T47D (cell line): ENCODE measurements at regions not wholly inside any gene's neighbourhood (a gene's known extent, or its start where the extent isn't known, plus 50 kb on each side); places are given as distances from the start of the nearest gene placed in this dataset.

Experiments
- DNase-seq, 2 experiments: peaks; one replicate each; pipeline versions ENCODE4 v3.0.0 to v3.0.0-alpha.2; 2011 to 2012; ENCODE audit warnings: low read depth in 1 of 2, low spot score in 1 of 2
- JUND ChIP-seq: IDR thresholded peaks from 2 replicates; pipeline ENCODE4 v1.6.1; 2012; ENCODE audit warnings: low read depth
- in situ Hi-C: cut with HindIII; loops from 2 replicates; pipeline ENCODE4 v1.10.0; 2016; ENCODE audit warnings: low sequenced_read_pairs, low pct_unique_long_range_greater_than_20kb

DNA sequence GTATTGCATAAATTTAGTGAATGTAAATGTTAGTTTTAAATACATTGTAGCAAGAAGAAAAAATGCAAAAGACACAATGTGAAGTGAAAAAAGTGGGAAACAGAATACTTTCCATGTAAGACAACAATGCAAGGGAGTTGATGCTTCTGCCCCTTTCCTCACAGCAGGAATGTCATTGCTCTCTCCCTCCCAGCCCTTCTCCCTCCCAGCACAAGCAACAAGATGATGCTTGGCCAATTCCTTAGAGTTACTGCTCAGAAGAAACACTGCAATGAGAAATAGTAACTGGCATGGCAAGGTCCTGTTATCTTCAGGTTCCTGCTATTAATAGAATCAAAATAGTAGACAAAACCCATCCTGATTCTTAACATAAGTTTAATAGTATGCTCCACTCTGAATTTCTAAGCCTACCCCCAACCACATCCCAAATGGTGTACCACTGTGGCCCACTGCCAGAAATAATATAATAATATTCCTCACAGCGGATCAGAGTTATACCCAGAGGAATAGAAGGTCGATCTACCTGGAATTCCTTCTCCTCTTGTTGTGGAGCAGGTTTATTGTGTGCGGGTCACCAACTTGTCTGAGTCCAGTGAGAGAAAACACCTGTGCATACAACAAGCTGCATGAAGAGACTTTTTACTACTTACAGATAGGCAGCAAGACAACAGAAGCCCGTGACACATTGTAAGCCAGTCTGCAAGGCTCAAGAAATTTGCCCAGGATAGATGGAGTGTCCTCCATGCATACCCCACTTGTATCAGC, 69.8 kb upstream of the SLC7A11 start:
- no peak for TF ChIP-seq JUND
- in situ Hi-C loops, result no loop called here
- no peak for DNase-seq

DNA sequence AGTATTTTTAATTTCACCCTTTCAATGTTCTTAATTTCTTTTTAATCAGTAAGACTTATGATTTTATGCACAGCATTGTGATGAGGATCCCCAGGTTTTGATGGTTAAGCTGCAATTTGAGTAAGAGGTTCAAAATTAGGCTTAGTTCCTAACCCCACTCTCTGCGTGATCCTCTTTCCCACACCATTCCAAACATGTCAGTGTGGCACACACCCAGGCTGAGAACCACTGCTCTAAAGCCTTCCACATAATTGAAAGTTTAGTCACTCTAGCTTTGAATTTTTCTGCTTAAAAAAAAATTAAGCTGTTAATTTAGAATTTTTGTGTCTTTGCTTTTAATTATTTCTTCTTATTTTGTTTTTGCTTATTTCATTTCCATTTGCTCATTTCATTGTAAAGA, 68.8 kb upstream of the SLC7A11 start:
- no peak for DNase-seq
- in situ Hi-C loops, result no loop called here

DNA sequence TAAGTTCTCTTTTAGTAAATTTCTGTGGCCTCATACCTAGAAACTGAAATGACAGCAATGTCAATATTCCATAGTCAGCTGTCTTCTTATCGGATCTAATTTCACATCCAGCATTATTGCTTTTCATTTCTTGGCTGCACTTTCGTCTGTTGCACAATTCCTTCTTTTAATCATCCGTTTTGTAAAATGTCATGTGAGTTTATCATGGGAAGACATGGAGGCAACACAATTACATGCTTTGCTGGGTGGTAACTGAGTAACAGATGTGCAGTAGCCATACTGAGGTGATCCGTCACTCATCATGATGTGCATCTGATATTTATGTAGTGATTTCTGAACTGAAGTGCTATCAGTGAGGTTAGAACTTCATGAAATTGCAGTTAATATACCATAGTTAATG, 68.3 kb upstream of the SLC7A11 start:
- in situ Hi-C loops, result no loop called here
- no peak for TF ChIP-seq JUND
- no peak for DNase-seq

More for the DNA sequence above, 68.8 kb upstream of the SLC7A11 start:
- TF ChIP-seq JUND, result no peak

DNA sequence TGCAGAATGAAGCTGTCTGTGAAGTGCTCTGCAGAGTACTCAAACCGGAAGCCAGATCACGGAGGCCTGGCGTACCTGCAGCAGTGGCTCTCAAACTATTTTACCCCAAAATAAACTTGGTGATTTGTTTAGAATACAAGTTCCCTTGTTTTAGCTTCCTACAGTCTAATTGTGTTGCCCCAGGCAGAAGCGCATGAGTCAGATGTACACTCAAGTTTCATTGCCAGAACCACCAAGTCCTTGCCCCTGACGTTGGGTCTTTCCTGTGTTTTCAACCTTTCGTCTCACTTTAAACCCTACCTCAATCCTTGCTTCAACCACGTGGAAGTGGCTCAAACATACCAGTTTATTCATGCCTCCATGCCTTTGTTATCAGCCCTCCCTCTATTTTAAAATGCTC, 66.2 kb upstream of the SLC7A11 start:
- no peak for TF ChIP-seq JUND
- in situ Hi-C loops, result no loop called here
- no peak for DNase-seq

DNA sequence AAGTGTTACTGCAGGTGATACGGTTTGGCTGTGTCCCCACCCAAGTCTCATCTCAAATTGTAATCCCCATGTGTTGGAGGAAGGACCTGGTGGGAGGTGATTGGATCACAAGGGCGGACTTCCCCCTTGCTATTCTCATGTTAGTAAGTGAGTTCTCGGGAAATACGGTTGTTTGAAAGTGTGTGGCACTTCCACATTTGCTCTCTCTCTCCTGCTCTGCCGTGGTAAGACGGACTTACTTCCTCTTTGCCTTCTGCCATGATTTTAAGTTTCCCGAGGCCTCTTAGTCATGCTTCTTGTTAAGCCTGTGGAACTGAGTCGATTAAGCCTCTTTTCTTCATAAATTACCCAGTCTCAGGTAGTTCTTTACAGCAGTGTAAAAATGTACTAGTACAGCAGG, 65.2 kb upstream of the SLC7A11 start:
- in situ Hi-C loops, result no loop called here
- no peak for TF ChIP-seq JUND
- no peak for DNase-seq

DNA sequence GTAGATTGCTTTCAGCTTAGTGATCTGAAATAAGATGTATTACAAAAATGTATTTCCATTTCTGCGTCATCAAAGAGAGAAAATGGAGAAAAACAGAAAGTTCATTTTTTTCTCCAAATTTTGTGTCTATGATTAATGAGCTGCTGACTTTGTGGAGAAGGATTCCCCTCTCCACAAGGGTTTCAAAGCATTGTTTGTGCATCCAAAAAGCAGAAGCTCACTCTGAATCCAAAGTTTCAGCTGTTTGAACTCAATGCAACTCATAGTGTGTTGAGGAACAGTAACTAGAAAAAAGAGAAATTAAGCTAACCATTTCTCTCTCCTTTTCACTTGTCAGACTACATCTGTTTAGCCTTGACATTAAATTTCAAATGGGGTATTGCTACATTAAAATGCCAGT, 62.9 kb upstream of the SLC7A11 start:
- no peak for DNase-seq
- in situ Hi-C loops, result no loop called here
- no peak for TF ChIP-seq JUND

DNA sequence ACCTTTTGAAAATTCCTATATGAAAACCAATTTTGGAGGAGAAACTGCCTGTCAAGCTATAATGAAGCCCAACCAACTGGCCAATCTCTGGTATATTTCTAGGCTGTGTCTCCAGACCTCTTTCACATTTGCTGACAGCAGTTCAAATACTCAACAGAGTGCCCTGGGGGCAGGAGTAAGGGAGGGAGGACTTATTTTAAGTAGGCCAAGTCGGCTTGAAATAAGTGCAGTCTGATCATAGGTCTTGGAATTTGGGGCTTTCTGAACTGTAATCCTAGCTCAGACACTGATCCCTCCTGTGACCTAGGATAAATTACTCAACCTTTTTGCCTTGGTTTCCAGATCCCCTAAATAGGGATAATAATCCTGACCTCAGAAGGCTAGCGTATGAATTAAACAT, 59.4 kb upstream of the SLC7A11 start:
- no peak for TF ChIP-seq JUND
- in situ Hi-C loops, result no loop called here
- peak in 1 of 2 experiments; percentile 7 for DNase-seq

DNA sequence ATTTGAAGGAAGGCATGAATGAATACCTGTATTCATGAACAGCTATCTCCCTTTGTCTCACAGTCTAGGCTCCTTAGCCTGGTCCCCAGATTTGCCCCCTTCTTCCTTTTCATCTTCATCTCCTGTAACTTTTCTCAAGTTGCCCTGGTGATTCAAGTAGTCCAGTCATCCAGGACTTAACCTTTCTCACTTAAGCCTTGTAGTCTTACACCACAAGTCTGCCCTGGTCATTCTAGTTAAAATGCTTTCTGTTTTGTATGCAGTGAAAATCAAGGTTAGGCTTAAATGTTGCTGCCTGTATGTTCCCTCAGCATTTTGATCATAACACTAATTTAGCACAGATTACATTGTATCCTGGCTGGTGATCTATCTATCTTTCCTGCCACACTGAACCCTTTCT, 58.5 kb upstream of the SLC7A11 start:
- no peak for TF ChIP-seq JUND
- in situ Hi-C loops, result no loop called here
- DNase-seq, result no peak

DNA sequence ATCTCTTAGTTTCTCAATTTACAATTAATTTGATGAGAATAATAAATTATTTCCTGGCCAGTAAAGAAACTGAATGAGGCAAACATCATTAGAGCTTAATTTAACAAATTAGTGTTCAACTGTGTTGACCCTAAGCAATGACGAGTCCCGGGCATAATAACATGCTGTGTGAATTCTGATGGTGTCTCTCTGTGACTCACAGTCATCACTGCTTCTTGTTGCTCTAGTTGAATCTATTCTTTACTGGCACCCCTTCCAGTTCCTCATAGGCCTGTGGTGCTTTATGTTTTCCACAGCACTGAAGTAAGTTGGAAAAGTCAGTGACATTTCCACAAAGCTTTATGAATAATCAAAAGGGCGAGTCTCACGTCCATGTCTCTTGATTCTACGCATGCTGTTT, 57.7 kb upstream of the SLC7A11 start:
- in situ Hi-C loops, result no loop called here
- TF ChIP-seq JUND, result no peak
- no peak for DNase-seq

DNA sequence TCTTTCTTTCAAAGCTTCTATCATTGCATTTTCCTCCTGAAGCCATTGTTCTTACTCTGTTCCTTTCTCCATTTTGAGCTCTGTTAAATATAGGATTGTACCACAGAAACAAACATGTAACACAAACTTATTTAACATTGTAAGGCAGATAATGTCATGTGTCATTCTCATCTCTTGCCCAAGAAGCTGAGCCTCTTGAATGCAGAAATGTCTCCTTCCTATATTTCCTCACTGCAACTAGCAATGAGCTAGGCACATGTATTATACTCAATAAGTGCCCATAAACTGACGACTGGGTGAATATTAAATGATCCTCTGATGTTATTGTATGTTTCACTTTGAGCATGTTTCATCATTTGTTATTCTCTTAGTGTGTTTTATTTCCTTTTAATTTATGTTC, 56.7 kb upstream of the SLC7A11 start:
- TF ChIP-seq JUND, result no peak
- in situ Hi-C loops, result no loop called here
- DNase-seq, result no peak

DNA sequence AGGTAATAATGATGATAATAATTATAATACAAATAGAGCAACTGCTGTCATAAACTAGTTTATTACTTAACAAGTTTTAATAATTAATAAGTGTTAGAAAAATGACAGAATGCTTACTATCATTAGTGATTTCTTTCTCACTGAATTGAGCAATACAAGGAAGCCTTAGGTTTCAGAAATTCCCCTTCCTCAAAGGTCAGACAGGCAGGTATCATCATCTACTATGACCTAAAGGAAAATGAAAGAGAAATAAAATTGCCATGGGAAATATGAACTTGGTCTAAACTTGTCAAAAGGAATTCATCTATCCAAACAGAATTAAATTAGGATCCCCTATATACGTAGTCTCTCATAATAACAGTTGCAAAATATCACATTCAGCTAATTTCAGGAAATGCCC, 56.3 kb upstream of the SLC7A11 start:
- no peak for DNase-seq
- TF ChIP-seq JUND, result no peak

DNA sequence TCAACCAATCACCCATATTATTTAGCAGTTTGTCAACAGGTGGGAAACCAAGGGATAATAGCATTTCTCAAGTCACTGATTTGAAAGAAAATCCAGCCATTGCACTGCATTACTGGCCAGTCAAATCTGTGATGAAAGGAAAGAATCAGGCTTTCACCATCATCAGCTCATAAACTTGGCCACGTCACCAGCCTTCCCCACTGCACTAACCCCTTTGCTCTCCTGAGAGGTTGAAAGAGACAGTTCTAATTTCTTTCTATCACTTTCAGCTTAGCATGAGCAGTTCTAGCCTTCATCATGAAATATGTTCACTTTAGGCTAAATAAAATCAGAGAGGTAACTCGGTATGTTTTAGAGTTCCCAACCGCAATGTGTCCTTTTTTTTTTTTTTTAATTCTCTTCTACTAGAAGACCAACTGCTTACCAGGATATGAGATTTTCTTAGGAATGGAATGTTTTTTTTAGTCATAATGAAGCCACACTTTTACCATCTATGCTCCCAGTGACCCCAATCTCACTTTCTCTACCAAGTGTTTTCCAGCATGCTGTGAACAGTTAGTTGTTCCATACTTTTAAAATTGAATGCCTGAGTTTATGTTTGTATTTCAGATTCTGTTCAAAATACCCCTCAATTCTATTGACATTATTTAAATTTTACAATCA, 55.7 kb upstream of the SLC7A11 start:
- in situ Hi-C loops, result no loop called here
- DNase-seq, result no peak
- TF ChIP-seq JUND, result no peak

More for the DNA sequence above, 56.3 kb upstream of the SLC7A11 start:
- in situ Hi-C loops, result no loop called here

DNA sequence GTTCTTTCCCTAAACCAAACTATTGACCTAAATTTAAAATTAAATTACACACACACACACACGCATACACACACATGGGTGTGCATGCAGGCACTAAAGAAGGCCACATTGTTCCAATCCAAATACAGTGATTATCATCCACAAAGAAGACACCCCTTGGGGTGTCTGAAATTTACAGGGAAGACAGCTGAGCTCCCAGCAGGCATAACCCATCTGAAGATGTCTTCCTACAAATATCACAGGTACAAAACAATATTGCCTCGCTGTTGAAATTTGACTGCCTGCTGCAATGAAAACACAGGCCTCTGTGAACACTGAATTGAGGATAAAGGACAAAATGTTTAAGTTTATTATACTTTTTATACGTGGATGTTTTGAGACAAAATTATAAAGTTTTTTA, 50.2 kb upstream of the SLC7A11 start:
- no peak for TF ChIP-seq JUND
- DNase-seq, result no peak
- in situ Hi-C loops, result no loop called here
